Fibroblast of the aortic adventitia (primary cell): ENCODE measurements at regions not wholly inside any gene's neighbourhood (a gene's known extent, or its start where the extent isn't known, plus 50 kb on each side); places are given as distances from the start of the nearest gene placed in this dataset.
"Not testable (repeated sequence)": the region's sequence is repeated elsewhere in the genome, so short reads cannot be mapped to it uniquely, and the experiment has no call there.

ENCODE experiments used
- DNase-seq: peaks from one replicate; pipeline ENCODE4 v3.0.0-alpha.2; 2010; ENCODE audit warnings: low read depth
- H3K4me3 ChIP-seq: 2 replicates; pipeline ENCODE4 v1.5.1; 2011; ENCODE audit warnings: low read depth, mild to moderate bottlenecking, control low read depth, low read length, moderate library complexity
- TF ChIP-seq, protein P1 (sequence below): IDR thresholded peaks from 2 replicates; pipeline ENCODE4 v1.5.1; 2011; ENCODE audit warnings: mild to moderate bottlenecking, low read length, control low read depth, inconsistent platforms; ENCODE audit not compliant: insufficient read depth

DNA sequence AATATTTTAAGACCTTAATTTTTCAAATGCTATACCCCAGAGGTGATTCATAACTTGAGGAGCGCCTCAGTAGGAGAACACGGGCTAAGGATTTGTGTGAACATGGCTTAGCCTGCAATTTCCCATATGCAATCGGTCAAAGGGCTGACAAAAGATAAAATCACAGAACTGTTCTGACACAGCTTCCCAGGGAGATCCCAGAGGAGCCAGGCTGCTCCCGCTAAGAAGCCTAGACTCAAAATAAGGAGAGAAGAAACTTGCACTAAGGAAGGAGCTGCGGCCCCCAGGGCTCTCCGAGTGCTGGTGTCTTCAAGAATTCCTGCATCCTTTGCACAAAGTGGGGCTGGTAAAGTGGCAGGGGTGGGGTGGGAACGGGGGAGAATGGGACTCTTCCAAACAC is 106.3 kb upstream of the DLG1 start:
- H3K4me3 ChIP-seq: no peak overlapping the region
- TF ChIP-seq, protein P1, sequence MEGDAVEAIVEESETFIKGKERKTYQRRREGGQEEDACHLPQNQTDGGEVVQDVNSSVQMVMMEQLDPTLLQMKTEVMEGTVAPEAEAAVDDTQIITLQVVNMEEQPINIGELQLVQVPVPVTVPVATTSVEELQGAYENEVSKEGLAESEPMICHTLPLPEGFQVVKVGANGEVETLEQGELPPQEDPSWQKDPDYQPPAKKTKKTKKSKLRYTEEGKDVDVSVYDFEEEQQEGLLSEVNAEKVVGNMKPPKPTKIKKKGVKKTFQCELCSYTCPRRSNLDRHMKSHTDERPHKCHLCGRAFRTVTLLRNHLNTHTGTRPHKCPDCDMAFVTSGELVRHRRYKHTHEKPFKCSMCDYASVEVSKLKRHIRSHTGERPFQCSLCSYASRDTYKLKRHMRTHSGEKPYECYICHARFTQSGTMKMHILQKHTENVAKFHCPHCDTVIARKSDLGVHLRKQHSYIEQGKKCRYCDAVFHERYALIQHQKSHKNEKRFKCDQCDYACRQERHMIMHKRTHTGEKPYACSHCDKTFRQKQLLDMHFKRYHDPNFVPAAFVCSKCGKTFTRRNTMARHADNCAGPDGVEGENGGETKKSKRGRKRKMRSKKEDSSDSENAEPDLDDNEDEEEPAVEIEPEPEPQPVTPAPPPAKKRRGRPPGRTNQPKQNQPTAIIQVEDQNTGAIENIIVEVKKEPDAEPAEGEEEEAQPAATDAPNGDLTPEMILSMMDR: no peak
- DNase-seq: no peak

DNA sequence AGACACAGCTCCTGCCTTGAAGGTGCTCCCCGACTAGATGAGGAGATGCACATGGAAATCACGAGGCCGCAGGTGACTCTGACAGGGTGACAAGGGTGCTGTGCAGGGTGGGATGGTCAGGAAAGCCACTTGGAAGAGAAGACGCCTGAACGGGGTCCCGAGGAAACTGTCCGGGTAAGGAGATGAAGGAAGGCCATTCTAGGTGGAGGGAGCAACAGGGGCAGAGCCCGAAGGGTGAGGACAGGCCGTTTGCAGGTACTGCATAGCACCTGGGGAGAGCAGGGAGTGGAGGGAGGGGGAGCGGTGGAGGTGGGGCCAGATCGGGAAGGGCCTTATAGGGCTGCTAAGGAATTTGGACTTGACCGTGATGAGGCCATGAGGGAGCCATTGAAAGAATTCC is 105.6 kb upstream of the DLG1 start:
- no peak overlapping the region for H3K4me3 ChIP-seq
- no peak for DNase-seq
- TF ChIP-seq, protein P1: no peak

DNA sequence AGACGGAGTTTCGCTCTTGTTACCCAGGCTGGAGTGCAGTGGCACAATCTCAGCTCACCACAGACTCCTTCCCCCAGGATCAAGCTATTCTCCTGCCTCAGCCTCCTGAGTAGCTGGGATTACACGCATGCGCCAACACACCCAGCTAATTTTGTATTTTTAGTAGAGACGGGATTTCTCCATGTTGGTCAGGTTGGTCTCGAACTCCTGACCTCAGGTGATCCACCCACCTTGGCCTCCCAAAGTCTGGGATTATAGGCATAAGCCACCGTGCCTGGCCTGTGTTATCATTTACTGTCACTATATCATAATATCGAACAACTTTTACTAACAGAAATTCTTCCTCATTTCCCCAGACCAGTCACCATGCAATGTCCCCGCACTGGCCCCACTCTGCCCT is 104.0 kb upstream of the DLG1 start:
- not testable (repeated sequence) for H3K4me3 ChIP-seq, DNase-seq

DNA sequence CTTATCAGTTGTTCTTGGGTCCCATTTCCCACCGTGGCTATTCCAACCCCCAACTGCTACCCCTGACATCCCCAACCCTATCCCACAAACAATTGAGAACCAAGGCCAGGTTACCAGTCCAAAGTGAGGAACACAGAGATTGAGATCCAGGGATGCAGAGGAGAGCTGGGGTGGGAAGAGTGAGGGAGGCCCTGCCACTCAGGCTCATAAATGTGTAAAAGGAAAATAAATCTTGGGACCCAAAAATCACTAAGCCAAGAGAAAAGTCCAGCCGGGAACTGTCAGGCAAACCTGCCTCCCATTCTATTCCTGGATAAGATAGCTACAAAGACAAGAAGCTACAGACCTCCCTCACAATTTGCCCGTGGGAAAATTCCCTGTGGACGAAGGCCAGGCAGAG is 101.1 kb upstream of the DLG1 start:
- no peak for DNase-seq
- TF ChIP-seq, protein P1: no peak

DNA sequence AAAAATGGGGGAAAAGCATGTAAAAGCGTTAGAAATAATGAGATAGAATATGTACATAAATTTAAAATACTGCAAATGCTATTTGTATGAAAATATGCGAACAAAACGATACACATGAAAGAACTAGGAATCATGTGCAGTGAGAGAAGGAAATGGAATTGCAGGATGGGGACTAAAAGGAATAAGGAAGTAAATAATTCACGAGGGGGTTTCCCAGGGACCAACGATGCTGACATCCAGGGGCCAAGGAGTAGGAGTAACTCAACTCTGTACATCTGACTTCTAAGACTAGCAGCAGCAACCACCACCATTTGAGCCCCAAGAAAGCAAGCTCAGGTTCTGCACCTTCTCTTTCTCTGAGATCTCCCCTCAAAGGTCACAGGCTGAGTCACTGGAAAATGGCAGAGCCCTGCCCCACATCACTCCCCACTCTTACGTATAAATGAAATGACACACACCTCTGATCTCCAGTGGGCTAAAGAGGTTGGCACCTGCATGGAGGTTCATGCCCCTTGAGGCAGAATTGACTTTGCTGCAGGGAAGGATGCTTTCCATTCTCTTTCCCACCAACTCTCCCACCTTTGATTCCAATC is 100.0 kb upstream of the DLG1 start:
- TF ChIP-seq, protein P1: no peak
- no peak for DNase-seq
- H3K4me3 ChIP-seq: no peak overlapping the region

More for the DNA sequence above, 101.1 kb upstream of the DLG1 start:
- H3K4me3 ChIP-seq: no peak overlapping the region

DNA sequence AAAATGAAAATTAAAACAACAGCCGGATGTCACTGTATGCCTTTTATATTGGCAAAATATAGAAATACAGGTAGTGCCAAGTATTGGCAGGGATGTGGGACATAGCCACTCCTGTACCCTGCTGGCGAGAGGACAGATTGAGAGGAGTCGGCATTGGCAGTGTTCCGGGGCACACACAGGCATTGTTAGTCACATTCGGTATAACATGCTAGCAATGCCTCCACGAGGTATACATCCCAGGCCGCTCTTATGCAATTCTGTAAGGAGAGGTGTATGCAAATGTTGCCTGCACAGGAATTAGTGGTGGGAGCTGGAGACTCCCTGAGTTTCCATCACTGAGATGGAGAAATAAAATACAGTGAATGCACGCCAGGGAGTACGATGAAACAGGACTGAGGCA is 99.4 kb upstream of the DLG1 start:
- no peak for DNase-seq
- TF ChIP-seq, protein P1: no peak
- no peak overlapping the region for H3K4me3 ChIP-seq

DNA sequence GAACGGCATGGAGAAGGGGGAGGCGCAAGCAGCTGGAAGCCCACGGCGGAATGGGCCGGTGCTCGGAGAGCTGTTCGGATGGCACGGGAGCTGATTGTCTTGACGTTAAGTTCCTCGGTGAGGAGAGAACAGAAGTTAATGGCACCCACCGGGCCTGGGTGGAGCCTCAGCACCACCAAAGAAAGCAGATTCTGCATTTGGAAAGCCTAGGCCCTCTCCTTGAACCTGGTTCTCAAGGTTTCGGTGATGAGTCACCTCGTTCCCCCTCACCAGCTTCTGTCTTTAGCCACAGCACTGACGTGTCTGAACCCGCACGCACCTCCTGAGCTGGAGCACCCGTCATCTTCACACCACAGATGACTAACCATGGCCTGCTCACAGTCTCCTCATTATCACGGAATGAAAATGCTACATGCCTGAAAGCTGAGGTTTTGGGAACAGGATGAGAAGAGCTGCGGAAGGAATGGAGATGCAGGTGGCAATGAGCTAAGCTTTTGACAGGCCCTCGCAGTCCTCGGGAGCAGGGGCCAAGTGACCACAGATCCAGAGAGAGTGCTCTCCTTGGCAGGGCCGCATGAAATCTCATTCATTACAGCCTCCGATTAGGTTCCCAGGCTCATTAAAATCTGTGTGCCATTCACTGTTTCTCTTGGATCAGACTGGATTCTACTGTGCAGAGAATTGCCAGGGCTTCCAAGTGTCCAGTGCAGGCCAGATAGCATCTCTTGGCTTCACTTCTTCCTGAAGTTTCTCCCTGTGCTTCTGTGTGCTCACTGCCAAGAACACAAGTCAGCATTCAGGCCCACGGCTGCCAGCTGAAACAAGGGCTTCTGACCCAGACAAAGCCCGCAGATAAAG is 96.3 kb upstream of the DLG1 start:
- H3K4me3 ChIP-seq: no peak overlapping the region
- TF ChIP-seq, protein P1: no peak
- DNase-seq: peak; percentile 99

DNA sequence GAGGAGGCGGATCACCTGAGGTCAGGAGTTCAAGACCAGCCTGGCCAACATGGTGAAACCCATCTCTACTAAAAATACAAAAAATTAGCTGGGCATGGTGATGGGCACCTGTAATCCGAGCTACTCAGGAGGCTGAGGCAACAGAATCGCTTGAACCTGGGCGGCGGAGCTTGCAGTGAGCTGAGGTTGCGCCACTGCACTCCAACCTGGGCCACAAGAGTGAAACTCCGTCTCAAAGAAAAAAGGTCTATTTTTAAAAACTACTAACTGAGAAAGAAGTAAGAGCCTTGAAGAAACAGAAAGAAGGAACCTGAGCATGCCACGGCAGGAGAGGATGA is 95.7 kb upstream of the DLG1 start:
- H3K4me3 ChIP-seq: not testable (repeated sequence)

More for the DNA sequence above, 95.7 kb upstream of the DLG1 start:
- not testable (repeated sequence) for DNase-seq
